Stimulated activated CD8-positive, alpha-beta memory T cell treated with anti-CD3 and anti-CD28 coated beads, Interleukin-15, amount 100 ng/mL, for 24 hours (primary cell): ENCODE measurements at regions not wholly inside any gene's neighbourhood (a gene's known extent, or its start where the extent isn't known, plus 50 kb on each side); places are given as distances from the start of the nearest gene placed in this dataset.
"Not testable (repeated sequence)": the region's sequence is repeated elsewhere in the genome, so short reads cannot be mapped to it uniquely, and the experiment has no call there.

ENCODE experiments used
- DNase-seq: peaks from one replicate; pipeline ENCODE4 v3.0.0-alpha.2; 2020; ENCODE audit warnings: low read depth

- no peak for DNase-seq
Measured at GRCh38 chr1:29550119-29550841, 314.0 kb downstream of the PTPRU start.

DNA sequence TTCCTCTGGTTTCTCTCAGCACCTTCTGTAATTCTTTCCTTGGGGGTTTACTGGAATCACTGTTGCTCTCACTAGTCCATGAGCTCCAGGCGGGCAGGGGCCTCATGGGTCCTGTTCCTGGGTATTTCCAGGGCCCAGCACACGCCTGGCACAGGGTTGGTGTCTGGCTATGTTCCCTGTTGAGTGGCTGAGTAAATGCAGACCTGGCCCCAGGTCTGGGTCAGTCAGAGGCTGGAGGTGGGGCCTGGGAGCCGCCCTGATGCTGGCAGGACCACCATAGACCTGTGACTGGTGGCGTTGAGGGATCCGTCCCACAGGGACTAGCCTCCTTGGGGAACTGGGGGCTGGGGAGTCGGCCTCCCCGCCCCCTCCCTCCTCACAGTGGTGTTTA lies 313.4 kb downstream of the PTPRU start:
- DNase-seq, result not testable (repeated sequence)

GRCh38 chr1:29549001-29549400 lies 312.7 kb downstream of the PTPRU start:
- DNase-seq, result no peak

- no peak for DNase-seq
Measured at GRCh38 chr1:29548091-29548490, 311.8 kb downstream of the PTPRU start.

GRCh38 chr1:29547300-29547699 lies 311.0 kb downstream of the PTPRU start:
- DNase-seq, result no peak

GRCh38 chr1:29546496-29546895 lies 310.2 kb downstream of the PTPRU start:
- no peak for DNase-seq

GRCh38 chr1:29544406-29544805 lies 308.1 kb downstream of the PTPRU start:
- DNase-seq, result no peak

GRCh38 chr1:29543586-29543985 lies 307.3 kb downstream of the PTPRU start:
- DNase-seq, result no peak

DNA sequence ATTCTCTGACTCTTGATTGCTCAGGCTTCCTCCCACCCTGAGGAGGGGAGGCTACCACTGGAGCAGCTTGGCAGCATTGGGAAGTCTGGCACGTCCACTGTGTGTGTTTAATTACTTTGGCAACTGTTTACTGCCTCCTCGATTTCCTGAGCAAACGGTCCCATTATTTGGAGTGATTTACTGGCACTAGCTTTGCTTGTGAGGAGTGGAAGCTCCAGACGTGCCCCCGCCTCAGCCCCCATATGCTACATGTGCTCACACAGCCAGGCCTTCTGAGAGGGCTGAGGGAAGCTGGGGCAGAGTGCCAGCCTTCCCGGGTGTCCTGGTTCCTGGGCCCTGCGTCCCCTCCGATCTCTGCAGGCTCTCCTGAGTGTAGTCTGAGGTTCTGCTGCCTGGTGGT lies 306.2 kb downstream of the PTPRU start:
- DNase-seq, result no peak

GRCh38 chr1:29541631-29542030 lies 305.3 kb downstream of the PTPRU start:
- no peak for DNase-seq

GRCh38 chr1:29540801-29541357 lies 304.6 kb downstream of the PTPRU start:
- DNase-seq, result no peak

DNA sequence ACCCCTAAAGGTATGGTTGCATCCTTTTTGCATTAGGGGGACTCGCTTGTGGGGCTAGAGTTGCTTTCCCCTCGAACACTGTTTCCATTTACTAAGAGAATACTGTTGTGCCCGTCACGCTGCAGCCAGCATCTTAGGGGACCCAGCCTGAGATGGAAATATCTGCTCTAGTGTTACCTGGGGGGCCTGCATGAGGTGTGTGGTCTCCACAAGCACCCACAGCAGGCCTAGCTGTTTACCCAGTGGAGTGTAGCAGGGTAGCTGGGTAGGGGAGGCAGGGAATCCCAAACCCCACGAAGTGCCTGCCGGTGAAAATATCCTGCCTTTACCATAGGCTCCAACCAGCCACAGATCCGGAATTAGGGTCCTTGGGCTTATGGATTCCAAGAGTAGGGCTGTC lies 303.6 kb downstream of the PTPRU start:
- DNase-seq, result no peak

DNA sequence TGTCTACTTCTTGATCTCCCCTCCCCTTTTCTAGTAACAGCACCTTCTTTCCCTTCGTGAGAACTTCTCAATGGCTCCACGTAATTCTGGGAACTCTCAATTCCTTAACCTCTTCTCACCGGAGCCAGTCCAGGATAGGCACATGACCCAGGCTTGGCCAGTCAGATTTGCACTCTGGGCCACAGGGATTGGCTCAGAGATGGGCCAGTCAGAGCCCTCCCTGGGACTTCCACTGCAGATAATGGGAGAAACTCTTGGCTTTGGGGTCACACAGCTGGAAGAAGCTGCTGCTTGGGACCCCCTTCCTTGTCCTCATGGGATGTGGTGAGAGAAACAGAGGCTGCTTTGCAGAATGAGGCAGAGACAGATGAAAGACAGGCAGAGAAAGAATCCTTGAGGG lies 302.3 kb downstream of the PTPRU start:
- no peak for DNase-seq

GRCh38 chr1:29532751-29533150 lies 296.4 kb downstream of the PTPRU start:
- no peak for DNase-seq

DNA sequence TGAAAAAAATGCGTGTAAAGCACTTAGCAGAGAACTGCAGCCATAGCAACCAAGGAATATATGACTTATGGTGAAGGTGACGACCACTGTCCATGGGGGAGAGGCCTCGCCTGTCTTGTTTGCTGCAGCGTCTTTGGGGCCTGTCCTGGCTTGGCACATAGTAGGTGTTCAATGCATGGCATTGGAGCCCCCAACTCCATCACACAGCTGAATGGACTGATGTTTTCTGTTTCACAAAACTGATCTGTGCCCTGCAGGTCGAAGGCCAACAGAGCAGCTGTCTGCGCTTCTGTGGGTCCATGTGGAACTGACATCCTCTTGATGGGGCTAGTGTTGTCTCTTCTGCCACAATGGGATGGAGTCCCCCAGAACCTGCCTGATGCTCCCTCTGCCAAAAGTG lies 296.0 kb downstream of the PTPRU start:
- no peak for DNase-seq

- no peak for DNase-seq
Measured at GRCh38 chr1:29531596-29531995, 295.3 kb downstream of the PTPRU start.

DNA sequence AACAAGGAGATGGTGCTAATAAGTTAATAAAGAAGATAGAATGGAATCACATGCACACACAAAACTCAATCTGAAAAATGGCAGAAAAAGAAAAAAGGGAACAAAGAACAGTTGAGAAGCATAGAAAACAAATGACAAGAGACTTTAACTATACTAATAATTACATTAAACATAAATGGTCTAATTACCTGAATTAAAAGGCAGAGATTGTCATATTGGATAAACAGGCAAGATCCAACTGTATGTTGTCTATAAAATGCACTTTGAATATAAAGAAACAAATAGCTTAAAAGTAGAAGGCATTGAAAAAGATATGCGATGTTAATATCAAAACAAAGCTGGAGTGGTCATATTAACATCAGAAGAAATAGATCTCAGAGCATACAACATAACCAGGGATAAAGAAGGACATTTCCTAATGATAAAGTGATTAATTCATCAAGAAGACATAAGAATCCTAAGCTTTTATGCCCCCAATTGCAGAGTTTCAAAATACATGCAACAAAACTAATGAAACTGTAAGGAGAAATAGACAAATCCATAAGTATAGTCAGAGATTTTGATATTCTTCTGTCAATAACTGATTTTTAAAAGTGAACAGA lies 293.5 kb downstream of the PTPRU start:
- DNase-seq, result no peak

GRCh38 chr1:29527314-29528004 lies 291.1 kb downstream of the PTPRU start:
- no peak for DNase-seq

GRCh38 chr1:29525941-29526340 lies 289.6 kb downstream of the PTPRU start:
- DNase-seq, result no peak

- DNase-seq, result no peak
Measured at GRCh38 chr1:29524285-29525065, 288.2 kb downstream of the PTPRU start.

GRCh38 chr1:29523576-29523975 lies 287.3 kb downstream of the PTPRU start:
- DNase-seq, result no peak

GRCh38 chr1:29523136-29523535 lies 286.8 kb downstream of the PTPRU start:
- no peak for DNase-seq
